Endothelial cell of umbilical vein (primary cell): ENCODE measurements at regions not wholly inside any gene's neighbourhood (a gene's known extent, or its start where the extent isn't known, plus 50 kb on each side); places are given as distances from the start of the nearest gene placed in this dataset.

Experiments
- CTCF ChIP-seq, 2 donors: IDR thresholded peaks; 1 replicate in 1 of 2; 2 replicates in 1 of 2; pipeline ENCODE4 v1.5.1; 2011; ENCODE audit warnings: low read length in 2 of 2, mild to moderate bottlenecking in 2 of 2, moderate library complexity in 2 of 2, control low read depth in 1 of 2, inconsistent platforms in 1 of 2, low read depth in 1 of 2; ENCODE audit not compliant: insufficient read depth in 1 of 2; ENCODE audit errors: extremely low read depth in 1 of 2
- JUN ChIP-seq: IDR thresholded peaks from 2 replicates; pipeline ENCODE4 v1.6.1; 2011; ENCODE audit warnings: borderline replicate concordance, low read depth; ENCODE audit not compliant: insufficient read length, insufficient read depth
- MYC ChIP-seq: IDR thresholded peaks from one replicate; pipeline ENCODE4 v1.6.1; 2011; ENCODE audit warnings: mild to moderate bottlenecking, low read depth, low read length
- POLR2A ChIP-seq: IDR thresholded peaks from 2 replicates; pipeline ENCODE4 v1.6.1; 2012; ENCODE audit warnings: low read depth, mild to moderate bottlenecking, control low read depth, low read length
- POLR2AphosphoS5 ChIP-seq: IDR thresholded peaks from 2 replicates; pipeline ENCODE4 v1.6.1; 2012; ENCODE audit warnings: low read depth, mild to moderate bottlenecking, control low read depth, low read length, moderate library complexity; ENCODE audit not compliant: insufficient read depth

- TF ChIP-seq CTCF (IDR thresholded peaks at IDR 0.05; ENCODE audit: extremely low read depth in 1 of 2, insufficient read depth in 1 of 2, low read depth in 1 of 2, low read length in 2 of 2) (no peak), POLR2AphosphoS5 (no peak), POLR2A (no peak), JUN (no peak), MYC (no peak)
Observed at GRCh38 chr12:59240048-59240447, 319.7 kb upstream of the LRIG3 start.
